NCI-H345 (cell line): ENCODE measurements at regions not wholly inside any gene's neighbourhood (a gene's known extent, or its start where the extent isn't known, plus 50 kb on each side); places are given as distances from the start of the nearest gene placed in this dataset.
"Not testable (repeated sequence)": the region's sequence is repeated elsewhere in the genome, so short reads cannot be mapped to it uniquely, and the experiment has no call there.

ENCODE experiments used
- DNase-seq: peaks from one replicate; lab custom pipeline; 2025; lab: John Stamatoyannopoulos, UW

GRCh38 chr18:73101491-73101890 is 233.7 kb upstream of the NETO1 start:
- DNase-seq = not testable (repeated sequence)

GRCh38 chr18:73099759-73100158 is 232.0 kb upstream of the NETO1 start:
- peak; percentile 8 for DNase-seq

- DNase-seq = no peak
These were observed 226.0 kb upstream of the NETO1 start for GRCh38 chr18:73093687-73094250.

GRCh38 chr18:73088445-73088844 is 220.7 kb upstream of the NETO1 start:
- DNase-seq = no peak

GRCh38 chr18:73087282-73087977 is 219.6 kb upstream of the NETO1 start:
- DNase-seq = no peak

- DNase-seq = no peak
These were observed 212.1 kb upstream of the NETO1 start for GRCh38 chr18:73079920-73080319.

GRCh38 chr18:73060666-73061288 is 193.0 kb upstream of the NETO1 start:
- no peak for DNase-seq

- DNase-seq = no peak
These were observed 191.5 kb upstream of the NETO1 start for GRCh38 chr18:73059280-73059679.

GRCh38 chr18:73047688-73048087 is 179.9 kb upstream of the NETO1 start:
- DNase-seq = no peak

- no peak for DNase-seq
These were observed 177.2 kb upstream of the NETO1 start for GRCh38 chr18:73045037-73045436.

GRCh38 chr18:73043611-73044010 is 175.8 kb upstream of the NETO1 start:
- no peak for DNase-seq

- peak; percentile 43 for DNase-seq
These were observed 175.4 kb upstream of the NETO1 start for GRCh38 chr18:73043211-73043610.

- no peak for DNase-seq
These were observed 172.5 kb upstream of the NETO1 start for GRCh38 chr18:73040247-73040646.

GRCh38 chr18:73038336-73038735 is 170.5 kb upstream of the NETO1 start:
- no peak for DNase-seq

GRCh38 chr18:73023975-73024374 is 156.2 kb upstream of the NETO1 start:
- DNase-seq = peak; percentile 11

- DNase-seq = no peak
These were observed 141.9 kb upstream of the NETO1 start for GRCh38 chr18:73009691-73010090.

- DNase-seq = no peak
These were observed 140.1 kb upstream of the NETO1 start for GRCh38 chr18:73007915-73008308.

- DNase-seq = no peak
These were observed 139.6 kb upstream of the NETO1 start for GRCh38 chr18:73007195-73007914.

- no peak for DNase-seq
These were observed 138.5 kb upstream of the NETO1 start for GRCh38 chr18:73006331-73006730.

GRCh38 chr18:73004260-73004659 is 136.5 kb upstream of the NETO1 start:
- no peak for DNase-seq

- no peak for DNase-seq
These were observed 132.3 kb upstream of the NETO1 start for GRCh38 chr18:72999971-73000607.

- DNase-seq = no peak
These were observed 127.8 kb upstream of the NETO1 start for GRCh38 chr18:72995558-72995957.
